Activated naive CD4-positive, alpha-beta T cell (primary cell): ENCODE measurements at regions not wholly inside any gene's neighbourhood (a gene's known extent, or its start where the extent isn't known, plus 50 kb on each side); places are given as distances from the start of the nearest gene placed in this dataset.
"Not testable (repeated sequence)": the region's sequence is repeated elsewhere in the genome, so short reads cannot be mapped to it uniquely, and the experiment has no call there.

Source experiments
- DNase-seq, 4 experiments: peaks; one replicate each; lab custom pipeline; 2025; lab: John Stamatoyannopoulos, UW

GRCh38 chr7:150107283-150107682, 215.9 kb upstream of the LRRC61 start:
- not testable (repeated sequence) for DNase-seq

GRCh38 chr7:150110375-150110820, 212.8 kb upstream of the LRRC61 start:
- DNase-seq = not testable (repeated sequence)

DNA sequence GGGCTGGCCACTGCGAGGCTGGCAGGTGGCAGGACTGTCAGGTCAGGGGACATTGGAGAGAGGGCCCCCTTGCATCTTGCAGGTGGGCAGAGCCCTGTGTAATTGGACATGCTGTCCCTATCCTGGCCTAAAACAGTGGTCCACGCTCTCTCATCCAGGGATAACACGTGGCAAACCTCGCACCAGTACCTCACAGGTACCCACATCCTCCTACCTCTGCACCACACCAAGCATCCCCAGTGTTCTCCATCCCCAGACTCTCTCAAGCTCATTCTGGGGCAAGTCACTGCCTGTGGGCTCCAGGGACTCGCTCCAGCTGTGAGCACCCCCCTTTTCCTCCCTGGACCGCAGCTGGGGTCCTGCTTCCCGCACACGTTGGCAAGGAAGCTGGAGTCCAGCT, 212.3 kb upstream of the LRRC61 start:
- DNase-seq = not testable (repeated sequence)

- DNase-seq = not testable (repeated sequence)
Observed at GRCh38 chr7:150111373-150112139, 211.6 kb upstream of the LRRC61 start.

DNA sequence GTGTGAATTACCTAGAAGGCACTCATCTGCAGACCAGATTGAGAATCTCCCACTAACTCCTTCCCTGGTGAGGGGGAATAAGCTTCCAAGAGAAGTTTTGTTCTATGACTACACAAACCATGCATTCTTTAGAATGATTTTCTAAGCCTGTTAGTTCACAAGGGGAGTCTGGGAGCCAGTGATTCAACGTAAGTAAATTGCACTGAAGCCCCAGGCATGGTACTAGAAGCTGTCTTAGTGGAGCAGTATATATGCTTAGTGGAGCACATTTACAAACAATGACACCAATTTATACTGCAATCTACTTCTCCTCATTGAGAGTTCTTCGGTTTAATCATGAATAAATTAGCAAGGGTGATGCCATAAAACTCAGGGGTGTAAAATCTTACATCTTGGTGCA, 209.9 kb upstream of the LRRC61 start:
- not testable (repeated sequence) for DNase-seq

- DNase-seq = not testable (repeated sequence)
Observed at GRCh38 chr7:150114591-150114990, 208.6 kb upstream of the LRRC61 start.

DNA sequence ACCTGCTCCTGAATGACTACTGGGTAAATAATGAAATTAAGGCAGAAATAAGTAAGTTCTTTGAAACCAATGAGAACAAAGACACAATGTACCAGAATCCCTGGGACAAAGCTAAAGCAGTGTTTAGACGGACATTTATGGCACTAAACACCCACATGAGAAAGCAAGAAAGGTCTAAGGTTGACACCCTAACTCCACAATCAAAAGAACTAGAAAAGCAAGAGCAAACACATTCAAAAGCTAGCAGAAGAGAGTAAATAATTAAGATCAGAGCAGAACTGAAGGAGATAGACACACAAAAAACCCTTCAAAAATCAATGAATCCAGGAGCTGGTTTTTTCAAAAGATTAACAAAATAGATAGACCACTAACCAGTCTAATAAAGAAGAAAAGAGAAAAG, 203.2 kb upstream of the LRRC61 start:
- DNase-seq = not testable (repeated sequence)

- DNase-seq = not testable (repeated sequence)
Observed at GRCh38 chr7:150125831-150126230, 197.3 kb upstream of the LRRC61 start.

- DNase-seq = not testable (repeated sequence)
Observed at GRCh38 chr7:150134451-150134850, 188.7 kb upstream of the LRRC61 start.

GRCh38 chr7:150135620-150136190, 187.4 kb upstream of the LRRC61 start:
- DNase-seq = not testable (repeated sequence)

DNA sequence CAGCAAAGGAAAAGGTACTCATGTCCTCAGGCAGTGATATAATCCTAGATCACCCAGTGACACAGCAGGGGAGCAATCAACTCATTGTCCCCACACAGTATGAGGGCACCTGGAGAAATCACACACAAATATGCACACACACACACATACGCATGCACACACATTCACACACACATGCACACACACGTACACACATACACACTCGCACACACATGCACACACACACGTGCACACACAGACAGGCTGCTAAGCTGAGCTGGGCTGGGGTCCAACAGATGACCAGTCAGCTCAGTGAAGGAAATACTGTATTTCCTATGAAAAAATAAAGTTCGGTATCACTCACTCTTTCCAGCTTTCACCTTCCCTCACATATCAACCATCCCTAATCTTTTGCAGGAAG, 183.3 kb upstream of the LRRC61 start:
- DNase-seq = not testable (repeated sequence)

DNA sequence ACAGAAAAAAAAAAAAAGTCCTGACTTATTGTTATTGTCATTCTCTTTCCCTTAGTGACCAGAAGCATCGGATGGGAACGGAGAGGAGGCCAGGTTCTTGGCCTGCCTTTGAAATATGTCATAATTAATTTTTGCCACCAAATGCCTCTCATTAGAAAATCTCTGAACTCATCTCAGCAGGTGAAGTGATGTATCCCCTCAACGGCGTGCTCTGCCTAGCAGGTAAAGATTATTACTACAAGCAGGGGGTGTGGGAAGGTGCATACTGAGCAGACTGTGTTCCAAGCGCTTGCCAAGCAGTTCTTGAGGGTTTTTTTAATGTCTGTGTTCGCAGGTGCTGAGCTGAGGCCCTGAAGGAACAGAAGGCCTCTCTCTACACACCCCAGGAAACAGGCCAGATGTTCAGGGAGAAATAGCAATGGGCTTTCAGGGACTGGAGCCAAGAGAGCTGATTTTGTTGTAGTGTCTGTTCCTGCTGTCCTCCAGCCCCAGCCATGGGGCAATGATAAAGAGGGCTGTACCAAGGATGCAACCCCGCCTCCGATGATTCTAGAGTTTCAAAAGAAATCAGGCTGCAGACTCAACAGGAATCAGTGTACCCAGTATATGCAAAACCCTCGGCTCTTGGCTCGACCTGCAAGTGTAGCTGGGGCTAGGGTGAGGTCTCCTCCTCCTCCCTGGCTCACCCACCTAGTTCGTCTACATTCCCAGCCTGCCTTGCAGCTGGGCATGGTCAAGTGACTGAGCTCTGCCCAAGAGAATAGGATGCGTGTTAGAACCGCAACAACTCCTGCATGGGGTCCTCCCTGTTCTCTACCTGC, 181.4 kb upstream of the LRRC61 start:
- not testable (repeated sequence) for DNase-seq

- not testable (repeated sequence) for DNase-seq
Observed at GRCh38 chr7:150146124-150146523, 177.0 kb upstream of the LRRC61 start.

DNA sequence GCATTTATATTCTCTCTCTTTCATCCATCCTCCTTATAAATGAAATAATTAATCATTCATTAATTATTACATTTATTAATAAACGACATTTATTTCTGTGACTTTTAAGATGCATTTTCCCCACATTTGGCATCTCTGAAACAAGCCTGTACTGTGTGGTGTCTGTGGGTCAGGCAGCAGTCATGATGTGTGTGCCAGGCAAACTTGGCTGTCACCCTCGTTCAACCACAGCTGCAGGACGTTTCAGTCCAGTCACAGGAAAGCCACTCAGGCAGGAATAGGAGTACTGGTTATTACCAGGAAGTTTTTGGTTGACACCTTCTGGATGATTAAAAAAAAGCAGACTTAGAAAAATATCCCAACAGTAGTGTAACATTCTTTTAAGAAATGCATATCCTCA, 175.6 kb upstream of the LRRC61 start:
- not testable (repeated sequence) for DNase-seq

DNA sequence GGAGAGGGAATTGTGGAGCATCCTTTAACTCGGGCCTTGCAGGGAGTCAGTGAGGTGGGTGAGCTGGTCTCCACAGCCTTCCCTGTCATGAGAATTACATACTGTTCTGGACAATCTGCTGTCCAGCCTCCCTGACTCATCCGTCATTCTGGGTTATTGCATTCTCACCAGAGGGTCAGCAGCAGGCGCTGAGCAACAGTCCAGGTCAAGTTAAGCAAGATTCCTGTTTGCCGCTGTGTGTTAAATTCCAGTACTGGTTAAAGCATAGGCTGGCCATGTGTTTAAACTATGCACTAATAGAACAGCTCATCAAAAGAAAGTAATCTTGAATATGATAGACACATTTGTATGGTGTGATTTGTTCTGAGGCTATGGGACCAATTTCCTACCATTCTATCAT, 167.1 kb upstream of the LRRC61 start:
- DNase-seq = not testable (repeated sequence)

GRCh38 chr7:150158696-150159095, 164.5 kb upstream of the LRRC61 start:
- not testable (repeated sequence) for DNase-seq

GRCh38 chr7:150169515-150169914, 153.6 kb upstream of the LRRC61 start:
- DNase-seq = not testable (repeated sequence)

DNA sequence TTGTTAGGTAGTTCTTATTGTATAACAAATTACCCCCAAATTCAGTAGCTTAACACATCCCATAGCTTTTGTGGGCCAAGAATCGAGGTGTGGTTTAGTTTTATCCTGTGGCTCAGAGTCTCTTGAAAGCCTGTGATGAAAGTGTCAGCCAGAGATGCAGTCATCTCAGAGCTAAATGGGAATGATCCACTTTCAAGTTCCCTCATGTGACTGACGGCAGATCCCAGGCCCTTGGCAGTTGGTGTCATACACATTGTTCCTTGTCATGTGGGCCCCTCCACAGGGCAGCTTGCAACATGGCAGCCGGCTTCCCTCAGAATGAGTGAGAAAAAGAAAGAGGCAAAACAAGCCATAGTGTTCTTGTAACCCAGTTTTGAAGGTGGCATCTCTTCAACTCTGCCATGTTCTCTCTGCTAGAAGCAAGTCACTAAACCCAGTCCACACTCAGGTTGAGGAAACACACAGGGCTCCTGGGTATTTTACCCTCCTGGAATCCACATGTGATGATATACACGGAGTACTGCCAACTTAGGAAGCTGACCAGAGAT, 153.1 kb upstream of the LRRC61 start:
- not testable (repeated sequence) for DNase-seq

GRCh38 chr7:150183602-150184001, 139.6 kb upstream of the LRRC61 start:
- not testable (repeated sequence) for DNase-seq

GRCh38 chr7:150189963-150190362, 133.2 kb upstream of the LRRC61 start:
- not testable (repeated sequence) for DNase-seq

GRCh38 chr7:150192541-150192940, 130.6 kb upstream of the LRRC61 start:
- not testable (repeated sequence) for DNase-seq

DNA sequence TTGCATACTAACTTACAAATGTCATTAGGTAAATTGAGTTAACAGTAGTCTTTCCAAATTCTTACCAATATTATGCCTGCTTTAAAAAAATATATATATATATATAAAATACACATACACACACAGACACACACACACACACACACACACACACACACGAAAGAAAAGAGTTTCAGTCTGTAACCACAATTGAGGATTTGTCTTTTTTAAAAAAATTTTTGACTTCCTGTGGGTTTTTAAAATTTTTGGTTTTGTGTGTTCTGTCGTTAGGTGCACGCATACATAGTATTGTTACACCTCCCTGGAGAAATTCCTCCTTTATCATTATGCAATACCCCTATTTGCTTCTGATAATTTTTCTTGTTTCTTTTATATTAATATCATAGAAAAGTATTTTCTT, 129.3 kb upstream of the LRRC61 start:
- DNase-seq = not testable (repeated sequence)
